Cardiac muscle cell (in vitro differentiated cells and primary cell): ENCODE measurements at regions not wholly inside any gene's neighbourhood (a gene's known extent, or its start where the extent isn't known, plus 50 kb on each side); places are given as distances from the start of the nearest gene placed in this dataset.

Experiments
- DNase-seq, 2 donors: peaks; one replicate each; pipeline versions ENCODE4 v3.0.0 to v3.0.0-alpha.2; 2010 to 2017; ENCODE audit warnings: low read depth in 1 of 2, low spot score in 1 of 2
- H3K27ac ChIP-seq: fragments of 200-600 bp; sonication (generic); 2 replicates; pipeline ENCODE4 v1.5.1; 2016
- H3K27me3 ChIP-seq: fragments of 200-600 bp; sonication (generic); 2 replicates; pipeline ENCODE4 v1.6.0; 2016; ENCODE audit warnings: control low read depth
- H3K36me3 ChIP-seq: fragments of 200-600 bp; sonication (generic); 2 replicates; pipeline ENCODE4 v1.5.1; 2016; ENCODE audit warnings: control low read depth
- H3K4me1 ChIP-seq: fragments of 200-600 bp; sonication (generic); 2 replicates; pipeline ENCODE4 v1.8.1; 2017; ENCODE audit warnings: low read depth, mild to moderate bottlenecking, mixed run types
- H3K4me3 ChIP-seq: fragments of 200-600 bp; sonication (generic); 2 replicates; pipeline ENCODE4 v1.5.1; 2016; ENCODE audit warnings: mild to moderate bottlenecking
- H3K9me3 ChIP-seq: fragments of 200-600 bp; sonication (generic); 2 replicates; pipeline ENCODE4 v1.5.1; 2017; ENCODE audit warnings: low read depth, mild to moderate bottlenecking, control low read depth
- TF ChIP-seq, protein P1 (sequence below): IDR thresholded peaks from 2 replicates; pipeline ENCODE4 v1.5.1; 2012; ENCODE audit warnings: low read depth, mild to moderate bottlenecking, low read length

DNA sequence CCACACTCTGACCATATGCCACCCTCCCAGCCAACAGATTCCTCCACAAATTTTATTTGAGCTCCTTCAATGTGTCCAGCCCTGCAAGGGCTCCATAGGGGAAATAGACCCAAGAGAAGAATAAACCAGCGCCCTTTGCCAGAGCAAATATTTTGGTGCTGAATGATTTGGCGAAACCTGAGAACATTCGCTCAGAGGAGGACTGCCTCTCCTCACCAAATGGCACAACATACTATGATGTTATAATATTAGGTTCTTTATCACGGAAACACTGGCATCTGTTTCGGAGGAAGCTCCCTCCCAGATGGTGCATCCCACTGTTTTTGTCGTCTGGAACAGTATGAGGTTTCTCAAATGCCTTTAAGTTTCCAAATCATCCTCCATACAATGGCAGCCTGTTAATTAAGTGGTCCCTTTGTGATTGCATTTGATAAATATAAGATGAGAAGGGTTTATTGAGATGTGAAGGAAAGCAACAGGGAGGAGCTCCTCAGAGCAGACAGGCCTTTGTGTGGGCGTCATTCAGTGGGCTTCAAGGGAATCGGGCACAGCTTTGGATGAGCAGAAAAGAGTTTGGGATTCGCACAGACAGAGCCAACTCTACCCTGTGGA lies 139.1 kb upstream of the ADRA1B start:
- TF ChIP-seq, protein P1, sequence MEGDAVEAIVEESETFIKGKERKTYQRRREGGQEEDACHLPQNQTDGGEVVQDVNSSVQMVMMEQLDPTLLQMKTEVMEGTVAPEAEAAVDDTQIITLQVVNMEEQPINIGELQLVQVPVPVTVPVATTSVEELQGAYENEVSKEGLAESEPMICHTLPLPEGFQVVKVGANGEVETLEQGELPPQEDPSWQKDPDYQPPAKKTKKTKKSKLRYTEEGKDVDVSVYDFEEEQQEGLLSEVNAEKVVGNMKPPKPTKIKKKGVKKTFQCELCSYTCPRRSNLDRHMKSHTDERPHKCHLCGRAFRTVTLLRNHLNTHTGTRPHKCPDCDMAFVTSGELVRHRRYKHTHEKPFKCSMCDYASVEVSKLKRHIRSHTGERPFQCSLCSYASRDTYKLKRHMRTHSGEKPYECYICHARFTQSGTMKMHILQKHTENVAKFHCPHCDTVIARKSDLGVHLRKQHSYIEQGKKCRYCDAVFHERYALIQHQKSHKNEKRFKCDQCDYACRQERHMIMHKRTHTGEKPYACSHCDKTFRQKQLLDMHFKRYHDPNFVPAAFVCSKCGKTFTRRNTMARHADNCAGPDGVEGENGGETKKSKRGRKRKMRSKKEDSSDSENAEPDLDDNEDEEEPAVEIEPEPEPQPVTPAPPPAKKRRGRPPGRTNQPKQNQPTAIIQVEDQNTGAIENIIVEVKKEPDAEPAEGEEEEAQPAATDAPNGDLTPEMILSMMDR: no peak
- H3K27ac ChIP-seq: no peak overlapping the region
- H3K36me3 ChIP-seq: no peaks in the 10 kb centered on the region

DNA sequence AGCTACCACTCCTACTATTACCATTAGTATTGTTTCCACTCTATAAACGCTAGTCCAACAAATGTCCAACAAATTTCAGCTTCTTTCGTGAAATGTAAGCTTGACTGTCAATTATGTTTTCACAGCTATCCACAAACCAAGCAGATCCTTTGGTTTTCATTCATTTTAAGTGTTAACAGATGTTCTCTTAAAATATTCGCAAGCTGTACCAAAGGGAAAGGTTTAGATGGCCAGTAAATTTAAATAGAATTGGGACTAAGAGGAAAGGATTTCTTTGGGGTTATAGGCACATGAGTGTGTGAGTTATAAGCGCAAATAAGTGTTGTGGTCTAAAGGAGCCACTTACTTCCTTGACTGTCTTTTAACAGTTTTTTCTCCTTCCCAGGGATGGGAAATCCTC lies 136.8 kb upstream of the ADRA1B start:
- Histone ChIP-seq H3K27me3 (peaks cover 2% of the 10 kb centered on the region), H3K9me3 (no peaks in the 10 kb centered on the region), H3K27ac (no peak overlapping the region), H3K4me1 (no peaks in the 10 kb centered on the region), H3K4me3 (no peak overlapping the region), H3K36me3 (no peaks in the 10 kb centered on the region)
- TF ChIP-seq, protein P1: no peak
- DNase-seq: no peak

More for the DNA sequence above, 139.1 kb upstream of the ADRA1B start:
- no peaks in the 10 kb centered on the region for H3K4me1 ChIP-seq
- H3K27me3 ChIP-seq: peaks cover 13% of the 10 kb centered on the region
- no peaks in the 10 kb centered on the region for H3K9me3 ChIP-seq
- H3K4me3 ChIP-seq: no peak overlapping the region
- no peak for DNase-seq

DNA sequence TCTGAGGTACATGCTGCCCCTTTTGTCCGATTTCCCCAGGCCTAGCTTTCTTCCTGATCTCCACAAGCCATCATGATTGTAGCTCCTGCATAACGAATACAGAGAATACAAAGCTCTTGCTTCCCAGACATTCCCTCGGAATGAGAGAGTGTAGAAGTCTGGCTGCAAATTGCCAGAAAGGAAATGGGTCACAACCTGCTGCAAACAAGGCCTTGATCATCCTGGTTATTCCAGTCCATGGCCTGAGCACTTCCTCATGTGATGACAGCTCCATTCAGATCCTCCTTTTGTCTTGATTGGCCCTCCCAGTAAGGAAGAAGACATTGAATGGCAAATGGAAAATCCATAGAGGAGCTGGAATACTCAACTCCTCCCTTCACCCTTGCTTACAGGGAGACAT lies 136.0 kb upstream of the ADRA1B start:
- TF ChIP-seq, protein P1: no peak
- Histone ChIP-seq H3K4me3 (no peak overlapping the region), H3K9me3 (no peaks in the 10 kb centered on the region), H3K4me1 (no peaks in the 10 kb centered on the region), H3K27ac (no peak overlapping the region), H3K27me3 (no peaks in the 10 kb centered on the region), H3K36me3 (no peaks in the 10 kb centered on the region)
- DNase-seq: no peak

DNA sequence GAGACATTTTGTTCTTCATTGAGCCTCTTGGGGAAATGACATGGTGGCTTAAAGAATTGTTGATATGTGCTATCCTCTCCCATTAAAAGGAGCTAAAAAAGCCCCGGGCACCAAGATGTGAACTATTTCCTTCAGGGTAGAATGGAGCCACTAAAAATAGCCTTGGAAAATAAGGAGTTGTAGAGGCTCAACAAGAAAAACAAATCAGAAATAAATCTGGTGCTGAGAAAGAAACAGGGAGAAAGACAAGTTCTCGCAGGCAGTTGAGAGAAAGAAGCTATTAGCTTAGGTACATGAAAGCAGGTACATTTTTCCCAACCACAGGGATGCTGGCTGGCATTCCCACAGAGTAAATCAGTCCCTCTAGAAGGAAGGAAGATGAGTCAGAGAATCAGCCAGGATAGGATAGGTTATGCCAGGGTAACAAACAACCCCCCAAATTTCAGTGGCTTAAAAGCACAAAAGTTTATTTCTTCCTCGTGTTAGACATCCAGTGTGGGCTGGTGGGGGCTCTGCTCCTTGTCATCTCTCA lies 134.6 kb upstream of the ADRA1B start:
- TF ChIP-seq, protein P1: no peak

DNA sequence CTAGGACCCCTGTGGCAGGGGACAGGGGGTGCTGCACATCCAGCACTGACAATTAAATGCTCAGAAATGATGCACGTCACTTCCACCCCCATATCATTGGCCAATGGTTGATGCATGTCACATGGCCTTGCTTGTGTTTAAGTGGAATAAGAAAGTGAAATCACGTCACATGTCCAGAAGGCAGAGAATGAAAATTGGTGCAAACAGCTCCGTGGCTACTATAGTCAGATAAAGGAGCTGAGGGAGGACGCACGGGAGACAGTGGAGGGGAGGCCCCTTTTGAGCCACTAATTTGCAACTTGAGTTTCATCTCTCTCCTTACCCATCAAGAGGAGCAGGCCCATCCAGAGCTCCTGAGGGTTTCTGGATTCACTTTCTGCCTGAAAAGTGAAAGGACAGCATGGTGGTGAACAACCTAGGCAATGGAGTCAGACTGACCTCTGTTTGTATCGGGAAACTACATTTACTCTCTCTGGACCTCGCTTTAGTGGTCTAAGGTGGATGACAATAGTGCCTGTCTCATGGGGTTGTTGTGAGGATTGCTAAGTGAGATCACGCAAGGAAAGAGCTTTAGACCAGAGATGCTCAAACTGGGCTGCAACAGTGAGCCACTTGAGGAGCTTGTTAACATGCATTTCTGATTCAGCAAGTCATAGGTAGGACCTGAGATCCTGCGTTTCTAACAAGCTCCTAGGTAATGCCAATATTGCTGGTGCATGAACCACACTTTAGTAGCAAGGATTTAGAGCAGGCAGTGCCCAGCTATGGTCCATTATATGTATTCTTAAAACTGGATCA lies 133.9 kb upstream of the ADRA1B start:
- Histone ChIP-seq H3K36me3 (no peaks in the 10 kb centered on the region), H3K27me3 (no peaks in the 10 kb centered on the region), H3K4me3 (no peak overlapping the region), H3K27ac (no peak overlapping the region), H3K9me3 (no peaks in the 10 kb centered on the region), H3K4me1 (no peaks in the 10 kb centered on the region)
- no peak for DNase-seq
- TF ChIP-seq, protein P1: no peak

More for the DNA sequence above, 134.6 kb upstream of the ADRA1B start:
- no peak overlapping the region for H3K4me3 ChIP-seq
- H3K36me3 ChIP-seq: no peaks in the 10 kb centered on the region
- DNase-seq: no peak
- no peaks in the 10 kb centered on the region for H3K4me1 ChIP-seq
- H3K9me3 ChIP-seq: no peaks in the 10 kb centered on the region
- H3K27me3 ChIP-seq: no peaks in the 10 kb centered on the region
- H3K27ac ChIP-seq: no peak overlapping the region
